HepG2 (cell line): ENCODE measurements at regions not wholly inside any gene's neighbourhood (a gene's known extent, or its start where the extent isn't known, plus 50 kb on each side); places are given as distances from the start of the nearest gene placed in this dataset.

Experiments used
- ATAC-seq: fragments of 200-7000 bp; cut with Tn5 transposase; 3 replicates; pipeline ENCODE4 v1.9.1; 2020; ENCODE audit warnings: mild to moderate bottlenecking, moderate library complexity
- BruUV-seq: library from RNA; stranded (reverse); fragments of 400-500 nt; replicated peaks from 2 replicates; lab custom pipeline; 2021; lab: Mats Ljungman, UMichigan
- CTCF ChIA-PET: fragments of 300-600 bp; formaldehyde crosslinking; extraction: SDS; loops from one replicate; lab custom pipeline; 2021; ENCODE audit warnings: low total read pairs, inconsistent platforms, low intra/inter-chr PET ratio; lab: Yijun Ruan, JAX
- POLR2A ChIA-PET: fragments of 350-600 bp; sonication (Branson Sonifier 250); formaldehyde crosslinking; loops from one replicate; lab custom pipeline; 2020; ENCODE audit warnings: antibody characterized with exemption, inconsistent platforms; lab: Yijun Ruan, JAX
- DNase-seq: peaks from one replicate; pipeline ENCODE4 v3.0.0-alpha.2; 2015; ENCODE audit warnings: low spot score
- FAIRE-seq: peaks from 3 replicates; lab custom pipeline; 2011; peaks lifted over from hg19 to GRCh38; lab: Jason Lieb, UNC
- H2AFZ ChIP-seq: one replicate; pipeline ENCODE4 v1.6.1; 2011; ENCODE audit warnings: low read length, inconsistent platforms
- H3K27ac ChIP-seq: fragments of 300-600 bp; 3 replicates; pipeline ENCODE4 v1.8.0; 2011; ENCODE audit warnings: mixed run types, mild to moderate bottlenecking, mixed read lengths, low read length, inconsistent platforms; ENCODE audit not compliant: insufficient read depth; ENCODE audit errors: extremely low read length
- H3K27me3 ChIP-seq, 2 experiments: fragments of 200-600 bp in 1 of 2; 2 replicates in 1 of 2; 3 replicates in 1 of 2; pipeline versions ENCODE4 v1.6.0 to v1.8.0; 2011; ENCODE audit warnings: low read length in 2 of 2, mild to moderate bottlenecking in 2 of 2, moderate library complexity in 2 of 2, inconsistent platforms in 1 of 2; ENCODE audit not compliant: insufficient read depth in 2 of 2, control insufficient read depth in 1 of 2
- H3K36me3 ChIP-seq, 2 experiments: fragments of 200-600 bp in 1 of 2; replicated peaks in 1 of 2; 2 replicates in 1 of 2; 3 replicates in 1 of 2; pipeline versions ENCODE4 v1.5.1 to v1.8.0; 2011; ENCODE audit warnings: low read length in 2 of 2, inconsistent platforms in 1 of 2; ENCODE audit not compliant: insufficient read depth in 2 of 2, control insufficient read depth in 1 of 2
- H3K4me1 ChIP-seq: 2 replicates; pipeline ENCODE4 v1.5.1; 2012; ENCODE audit warnings: low read length, inconsistent platforms; ENCODE audit not compliant: insufficient read depth
- H3K4me2 ChIP-seq: 2 replicates; pipeline ENCODE4 v1.6.0; 2011; ENCODE audit warnings: low read depth, low read length, inconsistent platforms
- H3K4me3 ChIP-seq, 3 experiments: fragments of 200-600 bp in 1 of 3; sonication (generic), shearing (Covaris generic) in 1 of 3; replicated peaks in 1 of 3; 2 replicates each; pipeline ENCODE4 v1.5.1; 2011 to 2016; ENCODE audit warnings: low read length in 3 of 3, inconsistent platforms in 2 of 3, low read depth in 2 of 3, mild to moderate bottlenecking in 2 of 3, control low read depth in 1 of 3, mixed read lengths in 1 of 3; ENCODE audit not compliant: insufficient read depth in 1 of 3
- H3K79me2 ChIP-seq: one replicate; pipeline ENCODE4 v1.6.1; 2011; ENCODE audit warnings: low read length, inconsistent platforms; ENCODE audit not compliant: insufficient read depth
- H3K9ac ChIP-seq: 2 replicates; pipeline ENCODE4 v1.6.0; 2011; ENCODE audit warnings: mild to moderate bottlenecking, low read depth, low read length, inconsistent platforms; ENCODE audit not compliant: insufficient read depth
- H3K9me3 ChIP-seq: 2 replicates; pipeline ENCODE4 v1.5.1; 2012; ENCODE audit warnings: mild to moderate bottlenecking, low read length
- H4K20me1 ChIP-seq: 2 replicates; pipeline ENCODE4 v1.6.0; 2011; ENCODE audit warnings: inconsistent platforms, mild to moderate bottlenecking, low read length, moderate library complexity; ENCODE audit not compliant: insufficient read depth
- CHD2 ChIP-seq: IDR thresholded peaks from 2 replicates; pipeline ENCODE4 v1.6.1; 2011; ENCODE audit warnings: low read depth, low read length, improper control_type of control experiment
- HHEX ChIP-seq: IDR thresholded peaks from 2 replicates; pipeline ENCODE4 v1.6.1; 2016; ENCODE audit warnings: control low read depth
- KLF15 ChIP-seq: sonication (generic); formaldehyde crosslinking; IDR thresholded peaks from 2 replicates; pipeline ENCODE4 v1.8.1; 2023; ENCODE audit warnings: borderline replicate concordance, mild to moderate bottlenecking, inconsistent platforms, missing genetic modification reagents, mixed read lengths
- MAFK ChIP-seq, 2 experiments: IDR thresholded peaks in 1 of 2; conservative IDR thresholded peaks in 1 of 2; 2 replicates each; pipeline ENCODE4 v1.6.1; 2011; ENCODE audit warnings: improper control_type of control experiment in 2 of 2, low read length in 2 of 2
- MEF2D ChIP-seq: sonication (generic); formaldehyde crosslinking; IDR thresholded peaks from 2 replicates; pipeline ENCODE4 v1.5.1; 2020; ENCODE audit warnings: mild to moderate bottlenecking, missing genetic modification reagents
- ZBTB14 ChIP-seq: sonication (generic); formaldehyde crosslinking; IDR thresholded peaks from 2 replicates; pipeline ENCODE4 v1.4.0; 2020; ENCODE audit warnings: missing genetic modification reagents
- ZBTB8A ChIP-seq: sonication (generic); formaldehyde crosslinking; IDR thresholded peaks from 2 replicates; pipeline ENCODE4 v1.4.0; 2020; ENCODE audit warnings: mild to moderate bottlenecking, low read depth, missing genetic modification reagents, borderline replicate concordance
- ZFP91 ChIP-seq: sonication (generic); formaldehyde crosslinking; IDR thresholded peaks from 2 replicates; pipeline ENCODE4 v1.9.0; 2022; ENCODE audit warnings: missing genetic modification reagents, mild to moderate bottlenecking, borderline replicate concordance
- ZNF30 ChIP-seq: sonication (generic); formaldehyde crosslinking; IDR thresholded peaks from 2 replicates; pipeline ENCODE4 v1.5.0; 2020; ENCODE audit warnings: mild to moderate bottlenecking, missing genetic modification reagents
- ZNF530 ChIP-seq: sonication (generic); formaldehyde crosslinking; IDR thresholded peaks from 2 replicates; pipeline ENCODE4 v1.5.0; 2020; ENCODE audit warnings: low read depth, mild to moderate bottlenecking, missing genetic modification reagents
- WGBS: methylation state at CpG from one replicate; pipeline ENCODE4 v1.1.6; 2017; ENCODE audit warnings: low lambda C conversion rate; 5-methylcytosine and 5-hydroxymethylcytosine counted together
- in situ Hi-C: cut with HindIII; loops from 2 replicates; pipeline ENCODE4 v1.10.0; 2017; ENCODE audit warnings: low pct_unique_long_range_greater_than_20kb; ENCODE audit not compliant: extremely low pct_ligation_motif_present
- intact Hi-C: fragments of 100-400 bp; cut with micrococcal nuclease; formaldehyde crosslinking; loops from one replicate; pipeline ENCODE4 v1.10.0; 2022; ENCODE audit not compliant: unreplicated experiment

- WGBS: 0% methylated on average over 2 of the region's 3 CpGs
- DNase-seq: no peak
- H3K27me3 ChIP-seq: no peaks in the 10 kb centered on the region
- H3K36me3 ChIP-seq: no peaks in the 10 kb centered on the region
- no peak overlapping the region for H3K4me3 ChIP-seq
- no peaks in the 10 kb centered on the region for H3K79me2 ChIP-seq
- H3K9ac ChIP-seq: no peak overlapping the region
- H4K20me1 ChIP-seq: no peaks in the 10 kb centered on the region
- ChIA-PET POLR2A (no interaction called here), CTCF (no interaction called here)
- no peak overlapping the region for H2AFZ ChIP-seq
- H3K27ac ChIP-seq: no peak overlapping the region
- BruUV-seq: no TSS peak
- TF ChIP-seq KLF15 (CRISPR knock-in tag) (no peak), ZFP91 (CRISPR knock-in tag) (no peak), ZNF530 (CRISPR knock-in tag) (no peak), MAFK (conservative IDR thresholded peaks at IDR 0.05 in 1 of 2, IDR thresholded peaks at IDR 0.05 in 1 of 2; ENCODE audit: low read length in 2 of 2) (no peak), ZBTB14 (CRISPR knock-in tag) (no peak), ZBTB8A (CRISPR knock-in tag) (no peak), MEF2D (no peak), ZNF30 (no peak), HHEX (CRISPR knock-in tag) (no peak), CHD2 (no peak)
- no peak for FAIRE-seq
- H3K4me1 ChIP-seq: no peaks in the 10 kb centered on the region
- H3K4me2 ChIP-seq: no peak overlapping the region
- intact Hi-C loops: no loop called here
- in situ Hi-C loops: no loop called here
- H3K9me3 ChIP-seq: no peaks in the 10 kb centered on the region
- ATAC-seq: no peak
Observed at GRCh38 chr3:111454551-111454950, 87.4 kb upstream of the CD96 start.
